ENCODE measurements at regions not wholly inside any gene's neighbourhood (a gene's known extent, or its start where the extent isn't known, plus 50 kb on each side); places are given as distances from the start of the nearest gene placed in this dataset.

DNA sequence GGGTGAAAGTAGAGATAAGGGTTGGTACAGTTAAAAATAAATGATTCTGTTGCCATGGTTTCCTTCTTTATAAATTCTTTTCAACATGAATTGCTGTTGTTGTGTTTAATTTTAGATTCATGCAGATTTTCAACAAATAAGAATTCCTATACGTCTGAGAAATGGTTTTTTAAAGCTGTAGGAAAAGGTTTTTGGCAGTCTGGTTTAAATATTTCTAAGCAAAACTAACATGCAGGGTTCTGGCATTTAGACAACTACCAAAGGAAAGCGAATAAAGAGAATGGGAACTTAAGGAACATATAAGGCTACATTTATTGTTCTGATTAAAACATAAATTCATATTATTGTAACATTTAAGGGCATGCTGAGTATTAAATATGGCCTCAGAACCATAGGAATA lies 203.0 kb upstream of the MIR17HG start:
- TF ChIP-seq, protein P1, sequence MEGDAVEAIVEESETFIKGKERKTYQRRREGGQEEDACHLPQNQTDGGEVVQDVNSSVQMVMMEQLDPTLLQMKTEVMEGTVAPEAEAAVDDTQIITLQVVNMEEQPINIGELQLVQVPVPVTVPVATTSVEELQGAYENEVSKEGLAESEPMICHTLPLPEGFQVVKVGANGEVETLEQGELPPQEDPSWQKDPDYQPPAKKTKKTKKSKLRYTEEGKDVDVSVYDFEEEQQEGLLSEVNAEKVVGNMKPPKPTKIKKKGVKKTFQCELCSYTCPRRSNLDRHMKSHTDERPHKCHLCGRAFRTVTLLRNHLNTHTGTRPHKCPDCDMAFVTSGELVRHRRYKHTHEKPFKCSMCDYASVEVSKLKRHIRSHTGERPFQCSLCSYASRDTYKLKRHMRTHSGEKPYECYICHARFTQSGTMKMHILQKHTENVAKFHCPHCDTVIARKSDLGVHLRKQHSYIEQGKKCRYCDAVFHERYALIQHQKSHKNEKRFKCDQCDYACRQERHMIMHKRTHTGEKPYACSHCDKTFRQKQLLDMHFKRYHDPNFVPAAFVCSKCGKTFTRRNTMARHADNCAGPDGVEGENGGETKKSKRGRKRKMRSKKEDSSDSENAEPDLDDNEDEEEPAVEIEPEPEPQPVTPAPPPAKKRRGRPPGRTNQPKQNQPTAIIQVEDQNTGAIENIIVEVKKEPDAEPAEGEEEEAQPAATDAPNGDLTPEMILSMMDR (IDR thresholded peaks at IDR 0.05) = no peak
- TF ChIP-seq ESRRA (IDR thresholded peaks at IDR 0.05; ENCODE audit: borderline replicate concordance, low read length) = no peak
- no peak for TF ChIP-seq MAZ (IDR thresholded peaks at IDR 0.05; ENCODE audit: borderline replicate concordance, low read depth, low read length)
- TF ChIP-seq MAFK (IDR thresholded peaks at IDR 0.05; ENCODE audit: partially characterized antibody) = no peak
- no peak for TF ChIP-seq PHF8 (IDR thresholded peaks at IDR 0.05; ENCODE audit: borderline replicate concordance, low read depth)
- TF ChIP-seq, protein P2, sequence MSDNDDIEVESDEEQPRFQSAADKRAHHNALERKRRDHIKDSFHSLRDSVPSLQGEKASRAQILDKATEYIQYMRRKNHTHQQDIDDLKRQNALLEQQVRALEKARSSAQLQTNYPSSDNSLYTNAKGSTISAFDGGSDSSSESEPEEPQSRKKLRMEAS (IDR thresholded peaks at IDR 0.05) = no peak
- TF ChIP-seq HEYL (CRISPR knock-in tag; IDR thresholded peaks at IDR 0.05) = no peak
- no peak for TF ChIP-seq CEBPB (IDR thresholded peaks at IDR 0.05)
- TF ChIP-seq, protein P3, sequence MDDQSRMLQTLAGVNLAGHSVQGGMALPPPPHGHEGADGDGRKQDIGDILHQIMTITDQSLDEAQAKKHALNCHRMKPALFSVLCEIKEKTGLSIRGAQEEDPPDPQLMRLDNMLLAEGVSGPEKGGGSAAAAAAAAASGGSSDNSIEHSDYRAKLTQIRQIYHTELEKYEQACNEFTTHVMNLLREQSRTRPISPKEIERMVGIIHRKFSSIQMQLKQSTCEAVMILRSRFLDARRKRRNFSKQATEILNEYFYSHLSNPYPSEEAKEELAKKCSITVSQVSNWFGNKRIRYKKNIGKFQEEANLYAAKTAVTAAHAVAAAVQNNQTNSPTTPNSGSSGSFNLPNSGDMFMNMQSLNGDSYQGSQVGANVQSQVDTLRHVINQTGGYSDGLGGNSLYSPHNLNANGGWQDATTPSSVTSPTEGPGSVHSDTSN (IDR thresholded peaks at IDR 0.05) = no peak
- TF ChIP-seq JUNB (IDR thresholded peaks at IDR 0.05) = no peak
- no peak for TF ChIP-seq POLR2AphosphoS2 (conservative IDR thresholded peaks at IDR 0.05; ENCODE audit: low read length)
